HG03025 (cell line): ENCODE measurements at regions not wholly inside any gene's neighbourhood (a gene's known extent, or its start where the extent isn't known, plus 50 kb on each side); places are given as distances from the start of the nearest gene placed in this dataset.
"Not testable (repeated sequence)": the region's sequence is repeated elsewhere in the genome, so short reads cannot be mapped to it uniquely, and the experiment has no call there.

ENCODE experiments used
- ATAC-seq: cut with Tn5 transposase; IDR thresholded peaks from one replicate; pipeline ENCODE4 v1.9.1; 2021; ENCODE audit warnings: mild to moderate bottlenecking, moderate library complexity; ENCODE audit not compliant: unreplicated experiment, low FRiP score

DNA sequence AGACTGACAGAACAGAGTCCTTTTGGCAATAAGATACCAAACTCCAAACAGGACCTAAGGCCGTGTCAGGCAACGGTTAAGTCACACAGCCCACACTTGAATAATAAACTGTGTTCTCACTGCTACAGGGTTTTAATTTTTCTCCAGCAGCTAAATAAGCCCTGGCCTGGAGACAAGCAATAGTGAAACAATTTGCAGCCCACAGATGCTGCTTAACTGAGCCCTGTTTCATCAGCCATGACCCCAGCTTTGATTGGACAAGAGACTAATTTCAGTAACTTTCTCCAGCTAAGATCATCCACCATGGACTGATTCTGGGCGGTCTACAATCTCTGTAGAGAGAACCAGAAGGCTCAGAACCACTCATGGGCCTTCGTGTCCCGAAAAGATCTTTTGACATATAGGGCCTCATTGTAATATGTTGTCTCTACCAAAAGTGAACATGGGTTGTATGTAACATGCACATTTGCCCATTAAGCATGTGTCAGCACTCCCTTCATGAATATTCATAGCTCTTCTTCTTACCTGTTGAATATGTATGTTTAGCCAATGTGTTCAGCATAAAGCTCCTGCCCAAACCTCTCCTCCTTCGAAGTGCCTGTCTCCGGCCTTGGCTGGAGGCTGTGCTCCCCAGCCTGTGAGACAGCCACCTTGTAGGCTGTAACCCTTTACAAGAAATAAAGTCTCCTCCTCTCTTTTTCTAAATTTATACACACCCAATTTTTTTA is 223.1 kb upstream of the AKR1E2 start:
- no peak for ATAC-seq

DNA sequence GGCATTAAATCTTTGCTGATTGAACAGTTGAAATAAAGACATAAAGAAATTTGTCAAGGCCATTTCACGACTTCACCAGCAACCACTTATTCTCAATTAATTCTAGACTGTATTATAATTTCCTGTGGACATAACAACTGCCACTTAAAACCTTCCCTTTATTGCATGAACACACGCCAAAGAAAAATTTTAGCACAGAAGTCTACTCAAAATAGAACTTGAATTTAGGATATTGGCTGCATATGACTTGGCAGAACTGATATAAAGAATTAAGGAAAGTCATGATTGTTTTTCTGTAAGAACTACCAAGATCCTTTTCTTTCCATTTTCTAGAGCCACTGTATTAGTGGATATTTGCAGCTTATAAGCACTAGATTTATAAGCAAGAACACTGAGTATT is 226.5 kb upstream of the AKR1E2 start:
- ATAC-seq = no peak

DNA sequence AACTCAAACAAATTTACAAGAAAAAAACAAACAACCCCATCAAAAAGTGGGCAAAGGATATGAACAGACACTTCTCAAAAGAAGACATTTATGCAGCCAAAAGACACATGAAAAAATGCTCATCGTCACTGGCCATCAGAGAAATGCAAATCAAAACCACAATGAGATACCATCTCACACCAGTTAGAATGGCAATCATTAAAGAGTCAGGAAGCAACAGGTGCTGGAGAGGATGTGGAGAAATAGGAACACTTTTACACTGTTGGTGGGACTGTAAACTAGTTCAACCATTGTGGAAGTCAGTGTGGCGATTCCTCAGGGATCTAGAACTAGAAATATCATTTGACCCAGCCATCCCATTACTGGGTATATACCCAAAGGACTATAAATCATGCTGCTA is 228.1 kb upstream of the AKR1E2 start:
- not testable (repeated sequence) for ATAC-seq

- no peak for ATAC-seq
These were observed 229.1 kb upstream of the AKR1E2 start for GRCh38 chr10:4596951-4597350.

DNA sequence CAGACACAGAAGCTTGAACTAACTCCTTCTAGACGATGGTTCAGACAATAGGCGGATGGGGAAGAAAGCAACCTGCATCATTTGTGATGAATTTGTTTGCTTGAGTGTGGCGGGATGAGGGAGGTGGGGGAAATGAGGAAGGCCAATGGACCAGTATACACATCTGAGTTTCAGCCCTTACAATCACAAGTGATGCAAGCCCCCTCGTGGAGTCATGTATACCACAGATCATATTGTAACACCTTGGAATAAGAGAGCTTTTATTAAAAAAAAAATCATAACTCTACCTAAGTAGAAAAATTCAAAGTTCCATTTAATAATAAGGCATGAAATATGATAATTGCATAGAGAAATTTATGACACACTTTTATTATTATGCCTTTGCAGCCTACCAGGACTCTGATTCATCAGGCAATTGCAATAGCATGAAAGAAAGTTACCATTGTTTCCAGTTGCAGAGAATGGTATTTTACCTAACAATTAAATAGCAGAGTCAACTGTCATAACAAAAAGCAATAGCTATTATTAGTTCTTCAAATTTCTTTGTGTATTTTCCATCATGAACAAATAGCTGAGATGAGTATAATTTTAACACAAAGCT is 230.2 kb upstream of the AKR1E2 start:
- no peak for ATAC-seq

- no peak for ATAC-seq
These were observed 235.2 kb upstream of the AKR1E2 start for GRCh38 chr10:4590807-4591206.

DNA sequence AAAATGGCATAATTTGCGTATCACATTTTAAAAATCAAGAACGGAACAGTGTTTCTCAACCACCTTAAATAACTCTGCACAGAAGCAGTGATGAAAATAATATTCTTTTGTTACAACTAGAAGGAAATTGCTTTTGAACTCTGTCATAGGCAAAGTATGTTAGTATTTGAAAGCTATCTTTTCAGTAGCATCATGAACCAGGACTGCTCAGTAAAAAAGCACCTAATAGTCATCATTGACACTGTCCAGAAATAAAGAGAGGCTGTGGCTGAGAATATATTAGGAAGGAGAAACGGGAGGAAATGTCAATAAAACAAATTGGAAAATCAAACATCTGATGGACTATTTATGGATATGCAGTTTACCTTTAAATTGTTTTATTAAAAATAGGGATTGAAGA is 237.2 kb upstream of the AKR1E2 start:
- no peak for ATAC-seq

- no peak for ATAC-seq
These were observed 238.5 kb upstream of the AKR1E2 start for GRCh38 chr10:4587466-4587865.

GRCh38 chr10:4586776-4587175 is 239.2 kb upstream of the AKR1E2 start:
- no peak for ATAC-seq

- ATAC-seq = no peak
These were observed 244.1 kb upstream of the AKR1E2 start for GRCh38 chr10:4581929-4582328.

- ATAC-seq = no peak
These were observed 246.2 kb upstream of the AKR1E2 start for GRCh38 chr10:4579844-4580243.

GRCh38 chr10:4576206-4576605 is 249.8 kb upstream of the AKR1E2 start:
- no peak for ATAC-seq

DNA sequence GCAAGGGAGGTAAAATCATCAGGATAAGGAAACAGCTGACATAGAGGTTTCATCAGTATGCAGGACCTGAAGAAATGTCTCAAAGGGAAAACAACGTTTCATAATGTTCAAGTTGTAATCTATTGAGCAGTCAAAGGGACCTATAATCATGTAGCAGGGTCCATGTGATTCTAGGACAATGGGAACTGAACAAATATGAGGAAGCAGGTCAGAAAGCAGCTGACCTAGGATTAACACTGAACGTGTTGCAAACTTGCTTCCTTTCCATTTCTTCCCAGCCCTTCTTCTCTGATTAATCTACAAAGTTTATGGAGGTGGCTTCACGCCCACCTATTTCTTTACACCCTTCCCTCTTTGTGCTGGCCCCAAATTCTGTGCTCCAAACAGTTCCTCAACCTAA is 256.9 kb upstream of the AKR1E2 start:
- ATAC-seq = no peak

DNA sequence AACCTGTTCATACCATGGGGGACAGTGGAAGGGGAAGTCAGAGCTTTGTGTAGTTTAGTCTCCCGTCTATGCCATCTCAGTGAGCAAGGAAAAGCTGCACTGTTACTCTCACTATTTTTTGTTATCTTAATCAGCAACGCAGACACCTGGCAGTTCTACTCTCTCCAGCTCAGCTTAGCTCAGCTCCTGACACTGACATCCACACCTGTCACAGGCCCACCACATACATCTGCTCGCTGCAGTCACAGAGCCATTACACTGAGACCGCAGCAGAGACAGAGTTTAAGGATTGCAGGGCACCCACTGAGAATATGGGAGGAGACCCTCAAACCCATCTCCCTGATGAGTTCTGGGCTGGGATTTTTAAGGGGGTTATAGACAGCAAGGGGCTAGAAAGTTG is 257.3 kb upstream of the AKR1E2 start:
- ATAC-seq = no peak

- no peak for ATAC-seq
These were observed 257.9 kb upstream of the AKR1E2 start for GRCh38 chr10:4568086-4568485.

DNA sequence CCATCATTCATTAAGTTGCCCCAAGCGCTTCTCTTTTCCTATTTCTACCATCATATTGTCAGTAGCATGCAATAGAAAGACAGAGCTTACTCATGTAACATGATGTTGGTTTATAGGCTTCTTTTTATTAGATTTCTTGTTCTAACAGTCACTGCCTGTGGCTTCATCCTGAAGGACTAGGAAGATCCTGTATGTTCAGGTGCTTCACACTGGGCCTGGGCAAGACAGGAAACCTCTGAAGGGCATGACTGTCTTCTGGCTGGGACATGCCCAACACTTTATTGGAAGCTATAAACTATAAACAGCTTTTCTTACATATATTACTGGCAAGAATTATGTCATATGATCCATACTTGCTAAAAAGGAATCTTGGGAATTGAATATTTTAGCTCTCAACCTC is 258.4 kb upstream of the AKR1E2 start:
- no peak for ATAC-seq

GRCh38 chr10:4566011-4566410 is 260.0 kb upstream of the AKR1E2 start:
- no peak for ATAC-seq

GRCh38 chr10:4561296-4561695 is 264.7 kb upstream of the AKR1E2 start:
- no peak for ATAC-seq

DNA sequence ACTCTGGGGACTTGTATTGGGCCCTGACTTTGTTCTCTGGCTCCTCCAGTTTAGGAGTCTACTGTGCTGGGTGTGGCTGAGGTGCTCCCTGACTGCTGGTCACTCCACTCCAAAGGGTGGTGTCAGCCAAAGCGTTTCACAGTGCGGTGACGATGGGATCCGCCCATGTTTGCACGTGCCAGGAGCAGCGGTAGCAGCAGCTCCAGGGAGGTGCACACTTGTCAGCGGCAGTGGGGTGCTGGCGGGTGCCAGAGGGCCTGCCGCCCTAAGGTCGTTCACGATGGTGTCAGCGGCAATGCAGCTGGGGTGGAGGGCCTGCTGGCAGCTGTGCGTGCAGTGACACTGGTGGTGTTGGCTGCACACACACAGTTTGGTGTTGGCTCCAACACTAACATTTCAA is 268.5 kb upstream of the AKR1E2 start:
- no peak for ATAC-seq

- no peak for ATAC-seq
These were observed 269.5 kb upstream of the AKR1E2 start for GRCh38 chr10:4556527-4556926.

GRCh38 chr10:4555920-4556319 is 270.1 kb upstream of the AKR1E2 start:
- no peak for ATAC-seq

- no peak for ATAC-seq
These were observed 276.8 kb upstream of the AKR1E2 start for GRCh38 chr10:4549139-4549653.
